IMR-90 (cell line): ENCODE measurements at regions not wholly inside any gene's neighbourhood (a gene's known extent, or its start where the extent isn't known, plus 50 kb on each side); places are given as distances from the start of the nearest gene placed in this dataset.

Experiments
- ATAC-seq: fragments of 200-7000 bp; cut with Tn5 transposase; 2 replicates; pipeline ENCODE4 v1.9.1; 2020; ENCODE audit warnings: low read depth, mild to moderate bottlenecking, moderate library complexity
- BruUV-seq: library from RNA; stranded (reverse); fragments of 400-500 nt; replicated peaks from 2 replicates; lab custom pipeline; 2021; lab: Mats Ljungman, UMichigan
- CTCF ChIA-PET: fragments of 300-600 bp; formaldehyde crosslinking; extraction: SDS; loops from one replicate; lab custom pipeline; 2021; ENCODE audit warnings: antibody characterized with exemption; lab: Yijun Ruan, JAX
- POLR2A ChIA-PET: fragments of 300-600 bp; sonication (Branson Sonifier 250); formaldehyde crosslinking; loops from one replicate; lab custom pipeline; 2022; ENCODE audit warnings: antibody characterized with exemption; ENCODE audit not compliant: unreplicated experiment; lab: Charles Lee
- DNase-seq: peaks from one replicate; pipeline ENCODE4 v3.0.0; 2013
- H2AFZ ChIP-seq: replicated peaks from 2 replicates; pipeline ENCODE3; 2013; ENCODE audit warnings: low read length, mild to moderate bottlenecking; ENCODE audit not compliant: poor library complexity
- H2AK5ac ChIP-seq: 2 replicates; pipeline ENCODE4 v1.6.1; 2013; ENCODE audit warnings: low read depth, low read length, inconsistent platforms
- H2AK9ac ChIP-seq: replicated peaks from 2 replicates; pipeline ENCODE3; 2013; ENCODE audit warnings: mild to moderate bottlenecking, low read depth, low read length, moderate library complexity; ENCODE audit not compliant: poor library complexity
- H2BK120ac ChIP-seq: 2 replicates; pipeline ENCODE4 v1.6.1; 2013; ENCODE audit warnings: low read depth, low read length, inconsistent platforms
- H2BK15ac ChIP-seq: 3 replicates; pipeline ENCODE4 v1.6.1; 2013; ENCODE audit warnings: low read depth, low read length, inconsistent platforms
- H2BK20ac ChIP-seq: 2 replicates; pipeline ENCODE4 v1.6.1; 2013; ENCODE audit warnings: low read depth, mild to moderate bottlenecking, inconsistent platforms, low read length, moderate library complexity
- H2BK5ac ChIP-seq: 2 replicates; pipeline ENCODE4 v1.6.1; 2013; ENCODE audit warnings: mild to moderate bottlenecking, low read depth, low read length, inconsistent platforms; ENCODE audit not compliant: poor library complexity, severe bottlenecking
- H3K14ac ChIP-seq: replicated peaks from 2 replicates; pipeline ENCODE4 v1.6.1; 2013; ENCODE audit warnings: low read depth, low read length, inconsistent platforms
- H3K18ac ChIP-seq: 2 replicates; pipeline ENCODE4 v1.6.1; 2013; ENCODE audit warnings: low read depth, low read length, control low read depth
- H3K23ac ChIP-seq: 2 replicates; pipeline ENCODE4 v1.6.1; 2013; ENCODE audit warnings: low read depth, low read length, inconsistent platforms
- H3K27ac ChIP-seq: 2 replicates; pipeline ENCODE4 v1.5.1; 2013; ENCODE audit warnings: mild to moderate bottlenecking, control low read depth, low read length; ENCODE audit not compliant: insufficient read depth
- H3K27me3 ChIP-seq: 2 replicates; pipeline ENCODE4 v1.6.1; 2013; ENCODE audit warnings: low read length; ENCODE audit not compliant: control insufficient read depth, insufficient read depth
- H3K36me3 ChIP-seq: 2 replicates; pipeline ENCODE4 v1.6.1; 2013; ENCODE audit warnings: low read length, mixed read lengths; ENCODE audit not compliant: control insufficient read depth, insufficient read depth
- H3K4ac ChIP-seq: 2 replicates; pipeline ENCODE4 v1.6.1; 2013; ENCODE audit warnings: low read depth, low read length, inconsistent platforms
- H3K4me1 ChIP-seq: 2 replicates; pipeline ENCODE4 v1.6.1; 2013; ENCODE audit warnings: low read length, mixed read lengths; ENCODE audit not compliant: control insufficient read depth, insufficient read depth
- H3K4me2 ChIP-seq: 2 replicates; pipeline ENCODE4 v1.6.1; 2013; ENCODE audit warnings: low read depth, mild to moderate bottlenecking, control low read depth, low read length, moderate library complexity
- H3K4me3 ChIP-seq: 2 replicates; pipeline ENCODE4 v1.5.1; 2013; ENCODE audit warnings: low read depth, mild to moderate bottlenecking, control low read depth, low read length, moderate library complexity; ENCODE audit not compliant: insufficient read depth
- H3K56ac ChIP-seq: 2 replicates; pipeline ENCODE4 v1.6.1; 2013; ENCODE audit warnings: low read length, inconsistent platforms; ENCODE audit not compliant: insufficient read depth; ENCODE audit errors: extremely low read depth
- H3K79me1 ChIP-seq, 2 experiments: 2 replicates each; pipeline ENCODE4 v1.6.1; 2013; ENCODE audit warnings: low read length in 2 of 2, inconsistent platforms in 1 of 2, low read depth in 1 of 2
- H3K9ac ChIP-seq: 2 replicates; pipeline ENCODE4 v1.6.1; 2013; ENCODE audit warnings: low read depth, low read length, control low read depth
- H3K9me1 ChIP-seq: 2 replicates; pipeline ENCODE4 v1.6.1; 2013; ENCODE audit warnings: low read length, inconsistent platforms; ENCODE audit not compliant: insufficient read depth
- H3K9me3 ChIP-seq: 2 replicates; pipeline ENCODE4 v1.6.1; 2013; ENCODE audit warnings: low read length; ENCODE audit not compliant: control insufficient read depth, insufficient read depth
- H4K20me1 ChIP-seq: 2 replicates; pipeline ENCODE4 v1.6.1; 2013; ENCODE audit warnings: low read length, inconsistent platforms; ENCODE audit not compliant: insufficient read depth
- H4K5ac ChIP-seq: 2 replicates; pipeline ENCODE4 v1.6.1; 2013; ENCODE audit warnings: mild to moderate bottlenecking, low read depth, low read length, control low read depth
- H4K8ac ChIP-seq, 2 experiments: 2 replicates each; pipeline ENCODE4 v1.6.1; 2013; ENCODE audit warnings: low read depth in 2 of 2, low read length in 2 of 2, control low read depth in 1 of 2, inconsistent platforms in 1 of 2
- H4K91ac ChIP-seq: 2 replicates; pipeline ENCODE4 v1.6.1; 2013; ENCODE audit warnings: low read depth, low read length, inconsistent platforms; ENCODE audit not compliant: insufficient read depth
- CEBPB ChIP-seq: IDR thresholded peaks from 2 replicates; pipeline ENCODE4 v1.6.1; 2012; ENCODE audit warnings: low read depth, low read length, improper control_type of control experiment
- CHD1 ChIP-seq: IDR thresholded peaks from 2 replicates; pipeline ENCODE4 v1.6.1; 2012; ENCODE audit warnings: low read depth, low read length, improper control_type of control experiment
- MAFK ChIP-seq: IDR thresholded peaks from 2 replicates; pipeline ENCODE4 v1.6.1; 2012; ENCODE audit warnings: low read depth, low read length, improper control_type of control experiment
- MAZ ChIP-seq: IDR thresholded peaks from 2 replicates; pipeline ENCODE4 v1.6.1; 2012; ENCODE audit warnings: low read depth, mild to moderate bottlenecking, low read length, improper control_type of control experiment, moderate library complexity, borderline replicate concordance
- MXI1 ChIP-seq: IDR thresholded peaks from 2 replicates; pipeline ENCODE4 v1.6.1; 2012; ENCODE audit warnings: low read depth, mild to moderate bottlenecking, low read length, moderate library complexity, borderline replicate concordance
- RCOR1 ChIP-seq: IDR thresholded peaks from 2 replicates; pipeline ENCODE4 v1.6.1; 2012; ENCODE audit warnings: mild to moderate bottlenecking, low read length, improper control_type of control experiment; ENCODE audit not compliant: insufficient replicate concordance
- RFX5 ChIP-seq: IDR thresholded peaks from 2 replicates; pipeline ENCODE4 v1.8.0; 2012; ENCODE audit warnings: low read depth, mild to moderate bottlenecking, low read length, moderate library complexity
- WGBS, 2 experiments: methylation state at CpG; one replicate each; pipeline versions ENCODE4 v1.1.5 to v1.1.7; 2013; ENCODE audit warnings: missing lambda C conversion rate in 2 of 2; ENCODE audit not compliant: insufficient read length in 1 of 2; ENCODE audit errors: extremely low coverage in 2 of 2; 5-methylcytosine and 5-hydroxymethylcytosine counted together
- dilution Hi-C: fragments of 300-500 bp; cut with HindIII; formaldehyde crosslinking; loops from one replicate; pipeline ENCODE4 v1.14.3; 2018; ENCODE audit warnings: low sequenced_read_pairs; ENCODE audit not compliant: unreplicated experiment
- in situ Hi-C: fragments of 300-500 bp; cut with MboI; formaldehyde crosslinking; loops from 3 replicates; pipeline ENCODE4 v1.14.3; 2019; ENCODE audit warnings: low sequenced_read_pairs, inconsistent platforms, mixed read lengths
- intact Hi-C: fragments of 100-400 bp; cut with micrococcal nuclease; formaldehyde crosslinking; loops from 2 replicates; pipeline ENCODE4 v1.10.0; 2022
- TF ChIP-seq, protein P1 (sequence below): fragments of 150-350 bp; IDR thresholded peaks from 2 replicates; pipeline ENCODE4 v1.6.1; 2016; ENCODE audit warnings: low read depth, mild to moderate bottlenecking, low read length, moderate library complexity, borderline replicate concordance
- TF ChIP-seq, protein P2 (sequence below): conservative IDR thresholded peaks from 2 replicates; pipeline ENCODE4 v1.5.1; 2012; ENCODE audit warnings: mild to moderate bottlenecking, low read depth, low read length, improper control_type of control experiment
- TF ChIP-seq, protein P3 (sequence below): fragments of 150-350 bp; IDR thresholded peaks from 2 replicates; pipeline ENCODE4 v1.6.1; 2017; ENCODE audit warnings: mild to moderate bottlenecking, antibody characterized with exemption, low read length, low read depth

DNA sequence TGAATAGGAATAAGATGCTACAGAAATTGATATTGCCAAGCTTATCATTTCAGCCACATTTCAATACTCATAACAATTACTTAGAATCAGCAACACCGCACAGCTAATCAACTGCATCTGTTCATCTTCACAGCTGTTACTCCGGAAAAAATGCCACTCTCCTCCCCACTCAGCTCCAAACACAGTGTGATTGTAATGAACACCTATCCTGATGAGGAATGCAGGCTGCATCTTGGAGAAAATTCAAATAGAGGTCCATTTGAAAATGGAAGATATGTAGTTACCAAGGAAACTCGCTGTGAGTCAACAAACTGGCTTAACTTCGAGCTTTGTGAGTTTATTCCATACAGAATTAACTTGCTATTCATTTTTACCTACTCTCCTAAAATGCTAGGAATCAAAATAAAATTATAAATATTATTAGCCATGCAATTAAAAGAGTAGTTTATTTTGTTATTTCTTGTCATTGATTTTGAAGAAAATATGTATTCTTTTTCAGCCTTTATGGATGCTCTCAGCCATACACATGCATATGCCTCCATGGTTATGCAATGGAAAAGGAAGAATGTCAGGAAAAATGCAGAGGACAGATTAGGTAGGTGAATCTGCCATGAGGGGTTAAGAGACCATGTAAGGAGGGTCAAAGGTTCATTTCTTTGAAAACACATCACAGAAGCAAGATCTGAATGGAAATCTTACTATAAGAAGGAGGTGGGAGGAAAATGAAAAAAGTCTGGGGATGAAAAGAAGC lies 267.2 kb downstream of the POM121L12 start:
- Histone ChIP-seq H3K79me1 (no peaks in the 10 kb centered on the region), H3K9me3 (peaks cover 4% of the 10 kb centered on the region), H4K5ac (no peak overlapping the region), H3K4ac (no peak overlapping the region), H2BK15ac (no peak overlapping the region), H3K4me2 (no peak overlapping the region), H2BK5ac (no peak overlapping the region), H4K91ac (no peak overlapping the region), H3K14ac (no peak overlapping the region), H3K27ac (no peak overlapping the region), H3K4me1 (no peaks in the 10 kb centered on the region), H4K8ac (no peak overlapping the region), H3K18ac (no peak overlapping the region), H2AFZ (no peak overlapping the region), H2BK120ac (no peak overlapping the region), H2BK20ac (no peak overlapping the region), H2AK9ac (no peak overlapping the region), H2AK5ac (no peak overlapping the region), H3K9ac (no peak overlapping the region), H3K4me3 (no peak overlapping the region), H3K27me3 (no peaks in the 10 kb centered on the region), H4K20me1 (no peaks in the 10 kb centered on the region), H3K36me3 (no peaks in the 10 kb centered on the region), H3K56ac (no peak overlapping the region), H3K23ac (no peak overlapping the region), H3K9me1 (no peaks in the 10 kb centered on the region)
- in situ Hi-C loops = no loop called here
- ChIA-PET POLR2A (no interaction called here), CTCF (no interaction called here)
- WGBS, 2 experiments = no CpG with 5 or more reads among the region's 4 CpGs
- TF ChIP-seq MAFK (no peak), RCOR1 (no peak), CEBPB (no peak), RFX5 (no peak), MAZ (no peak), MXI1 (no peak), CHD1 (no peak)
- TF ChIP-seq, protein P1, sequence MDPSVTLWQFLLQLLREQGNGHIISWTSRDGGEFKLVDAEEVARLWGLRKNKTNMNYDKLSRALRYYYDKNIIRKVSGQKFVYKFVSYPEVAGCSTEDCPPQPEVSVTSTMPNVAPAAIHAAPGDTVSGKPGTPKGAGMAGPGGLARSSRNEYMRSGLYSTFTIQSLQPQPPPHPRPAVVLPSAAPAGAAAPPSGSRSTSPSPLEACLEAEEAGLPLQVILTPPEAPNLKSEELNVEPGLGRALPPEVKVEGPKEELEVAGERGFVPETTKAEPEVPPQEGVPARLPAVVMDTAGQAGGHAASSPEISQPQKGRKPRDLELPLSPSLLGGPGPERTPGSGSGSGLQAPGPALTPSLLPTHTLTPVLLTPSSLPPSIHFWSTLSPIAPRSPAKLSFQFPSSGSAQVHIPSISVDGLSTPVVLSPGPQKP = no peak
- TF ChIP-seq, protein P2, sequence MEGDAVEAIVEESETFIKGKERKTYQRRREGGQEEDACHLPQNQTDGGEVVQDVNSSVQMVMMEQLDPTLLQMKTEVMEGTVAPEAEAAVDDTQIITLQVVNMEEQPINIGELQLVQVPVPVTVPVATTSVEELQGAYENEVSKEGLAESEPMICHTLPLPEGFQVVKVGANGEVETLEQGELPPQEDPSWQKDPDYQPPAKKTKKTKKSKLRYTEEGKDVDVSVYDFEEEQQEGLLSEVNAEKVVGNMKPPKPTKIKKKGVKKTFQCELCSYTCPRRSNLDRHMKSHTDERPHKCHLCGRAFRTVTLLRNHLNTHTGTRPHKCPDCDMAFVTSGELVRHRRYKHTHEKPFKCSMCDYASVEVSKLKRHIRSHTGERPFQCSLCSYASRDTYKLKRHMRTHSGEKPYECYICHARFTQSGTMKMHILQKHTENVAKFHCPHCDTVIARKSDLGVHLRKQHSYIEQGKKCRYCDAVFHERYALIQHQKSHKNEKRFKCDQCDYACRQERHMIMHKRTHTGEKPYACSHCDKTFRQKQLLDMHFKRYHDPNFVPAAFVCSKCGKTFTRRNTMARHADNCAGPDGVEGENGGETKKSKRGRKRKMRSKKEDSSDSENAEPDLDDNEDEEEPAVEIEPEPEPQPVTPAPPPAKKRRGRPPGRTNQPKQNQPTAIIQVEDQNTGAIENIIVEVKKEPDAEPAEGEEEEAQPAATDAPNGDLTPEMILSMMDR = no peak
- TF ChIP-seq, protein P3, sequence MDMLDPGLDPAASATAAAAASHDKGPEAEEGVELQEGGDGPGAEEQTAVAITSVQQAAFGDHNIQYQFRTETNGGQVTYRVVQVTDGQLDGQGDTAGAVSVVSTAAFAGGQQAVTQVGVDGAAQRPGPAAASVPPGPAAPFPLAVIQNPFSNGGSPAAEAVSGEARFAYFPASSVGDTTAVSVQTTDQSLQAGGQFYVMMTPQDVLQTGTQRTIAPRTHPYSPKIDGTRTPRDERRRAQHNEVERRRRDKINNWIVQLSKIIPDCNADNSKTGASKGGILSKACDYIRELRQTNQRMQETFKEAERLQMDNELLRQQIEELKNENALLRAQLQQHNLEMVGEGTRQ = no peak
- DNase-seq (no peak), ATAC-seq (no peak)
- intact Hi-C loops = no loop called here
- dilution Hi-C loops = no loop called here
- BruUV-seq = no TSS peak
